ENCODE measurements at regions not wholly inside any gene's neighbourhood (a gene's known extent, or its start where the extent isn't known, plus 50 kb on each side); places are given as distances from the start of the nearest gene placed in this dataset.

GRCh38 chr10:43759216-43759615 lies 110.5 kb upstream of the ZNF32 start:
- DNase-seq (ENCODE audit: low read depth in 1 of 2, low spot score in 1 of 2) (no peak), FAIRE-seq (no peak), ATAC-seq (no peak)
- no peak overlapping the region for H3K27ac ChIP-seq
- TF ChIP-seq MYC (IDR thresholded peaks at IDR 0.05; ENCODE audit: borderline replicate concordance, low read length), result no peak
- TF ChIP-seq FOSB (CRISPR knock-in tag; IDR thresholded peaks at IDR 0.05), result no peak
- no peak for TF ChIP-seq CBX8 (IDR thresholded peaks at IDR 0.05)
- no peak for TF ChIP-seq ESRRA (IDR thresholded peaks at IDR 0.05; ENCODE audit: borderline replicate concordance, low read length)
- no peak for TF ChIP-seq PHF8 (IDR thresholded peaks at IDR 0.05; ENCODE audit: borderline replicate concordance, low read depth)
- TF ChIP-seq NPAS2 (CRISPR knock-in tag; IDR thresholded peaks at IDR 0.05; ENCODE audit: borderline replicate concordance), result no peak
- no peak for TF ChIP-seq CTCF (IDR thresholded peaks at IDR 0.05)
- no peak for TF ChIP-seq PBX3 (IDR thresholded peaks at IDR 0.05)
- TF ChIP-seq RNF2 (IDR thresholded peaks at IDR 0.05; ENCODE audit: borderline replicate concordance, low read depth), result no peak
- TF ChIP-seq ZFP36 (IDR thresholded peaks at IDR 0.05; ENCODE audit: borderline replicate concordance, partially characterized antibody), result no peak
- TF ChIP-seq REST (IDR thresholded peaks at IDR 0.05), result no peak
- TF ChIP-seq TFCP2L1 (CRISPR knock-in tag; IDR thresholded peaks at IDR 0.05), result no peak
- no peak for TF ChIP-seq RCOR1 (IDR thresholded peaks at IDR 0.05; ENCODE audit: low read depth, low read length)
- TF ChIP-seq USF2 (IDR thresholded peaks at IDR 0.05), result no peak
- TF ChIP-seq MAZ (IDR thresholded peaks at IDR 0.05; ENCODE audit: borderline replicate concordance, low read depth, low read length), result no peak
- no peak for TF ChIP-seq FOSL2 (IDR thresholded peaks at IDR 0.05)
- TF ChIP-seq FOSL2 (CRISPR knock-in tag; IDR thresholded peaks at IDR 0.05), result no peak
- TF ChIP-seq NR3C1 (IDR thresholded peaks at IDR 0.05), result no peak
- TF ChIP-seq HOXB13 (CRISPR knock-in tag; IDR thresholded peaks at IDR 0.05; ENCODE audit: low read depth), result no peak
- POLR2A ChIA-PET, result no interaction called here
- CTCF ChIA-PET, result no interaction called here
- H3K4me2 ChIP-seq, result no peak overlapping the region
- no peak overlapping the region for H3K4me3 ChIP-seq
- no peaks in the 10 kb centered on the region for H3K4me1 ChIP-seq
- WGBS (ENCODE audit: missing lambda C conversion rate), result 16% methylated on average over 5 of the region's 5 CpGs
- H3K9me3 ChIP-seq, result no peaks in the 10 kb centered on the region

- Histone ChIP-seq H3K27ac (no peak overlapping the region), H3K4me1 (no peaks in the 10 kb centered on the region), H3K9me3 (no peaks in the 10 kb centered on the region), H3K4me2 (no peak overlapping the region), H3K4me3 (no peak overlapping the region)
- no peak for DNase-seq (ENCODE audit: low read depth in 1 of 2, low spot score in 1 of 2)
- under 1% methylated on average over 3 of the region's 3 CpGs for WGBS (ENCODE audit: missing lambda C conversion rate)
- ATAC-seq, result no peak
- CTCF ChIA-PET, result no interaction called here
- POLR2A ChIA-PET, result no interaction called here
- no peak for FAIRE-seq
- TF ChIP-seq JUNB (IDR thresholded peaks at IDR 0.05) (no peak), HOXB13 (CRISPR knock-in tag; IDR thresholded peaks at IDR 0.05; ENCODE audit: low read depth) (no peak), HMGXB4 (CRISPR knock-in tag; IDR thresholded peaks at IDR 0.05; ENCODE audit: borderline replicate concordance) (no peak), RCOR1 (IDR thresholded peaks at IDR 0.05; ENCODE audit: low read depth, low read length) (no peak), ZSCAN20 (CRISPR knock-in tag; IDR thresholded peaks at IDR 0.05) (no peak), SREBF2 (IDR thresholded peaks at IDR 0.05) (no peak), RARB (CRISPR knock-in tag; IDR thresholded peaks at IDR 0.05) (no peak), MAZ (IDR thresholded peaks at IDR 0.05; ENCODE audit: borderline replicate concordance, low read depth, low read length) (no peak), HEYL (CRISPR knock-in tag; IDR thresholded peaks at IDR 0.05) (no peak), TP53 (CRISPR knock-in tag; IDR thresholded peaks at IDR 0.05) (no peak), CHD2 (IDR thresholded peaks at IDR 0.05; ENCODE audit: low read length, partially characterized antibody) (no peak), GATA3 (IDR thresholded peaks at IDR 0.05; ENCODE audit: borderline replicate concordance) (no peak), POLR2A (IDR thresholded peaks at IDR 0.05; ENCODE audit: low read length) (no peak), NR3C1 (IDR thresholded peaks at IDR 0.05) (no peak), EHF (CRISPR knock-in tag; IDR thresholded peaks at IDR 0.05) (no peak), EP300 (IDR thresholded peaks at IDR 0.05) (no peak)
These were observed 107.7 kb upstream of the ZNF32 start for GRCh38 chr10:43756341-43756740.
